Type B pancreatic cell (in vitro differentiated cells): ENCODE measurements at regions not wholly inside any gene's neighbourhood (a gene's known extent, or its start where the extent isn't known, plus 50 kb on each side); places are given as distances from the start of the nearest gene placed in this dataset.
A peak's percentile ranks its signal among the peaks of the same experiment; 100 is the strongest.

Experiments used
- DNase-seq: peaks from one replicate; pipeline ENCODE4 v3.0.0; 2021; ENCODE audit warnings: mixed read lengths; ENCODE audit not compliant: unreplicated experiment; ENCODE audit errors: extremely low spot score
- H3K27ac Mint-ChIP-seq: 2 replicates; pipeline ENCODE4 v1.8.0; 2021; ENCODE audit warnings: mild to moderate bottlenecking, mixed read lengths
- H3K27me3 Mint-ChIP-seq: 2 replicates; pipeline ENCODE4 v1.8.0; 2021; ENCODE audit warnings: mixed read lengths
- H3K36me3 Mint-ChIP-seq: 2 replicates; pipeline ENCODE4 v1.8.0; 2021; ENCODE audit warnings: mixed read lengths
- H3K4me1 Mint-ChIP-seq: one replicate; pipeline ENCODE4 v1.8.0; 2021; ENCODE audit warnings: mixed read lengths; ENCODE audit not compliant: unreplicated experiment
- H3K4me3 Mint-ChIP-seq: 2 replicates; pipeline ENCODE4 v1.8.0; 2021; ENCODE audit warnings: mild to moderate bottlenecking, mixed read lengths
- H3K9me3 Mint-ChIP-seq: 2 replicates; pipeline ENCODE4 v1.8.0; 2021; ENCODE audit warnings: mixed read lengths
- CTCF ChIP-seq: fragments of 200-600 bp; sonication (generic); conservative IDR thresholded peaks from 2 replicates; pipeline ENCODE4 v1.5.0; 2021; ENCODE audit warnings: antibody characterized with exemption, mild to moderate bottlenecking

- H3K4me3 Mint-ChIP-seq: no peak overlapping the region
- H3K9me3 Mint-ChIP-seq: peaks cover 13% of the 10 kb centered on the region
- no peaks in the 10 kb centered on the region for H3K4me1 Mint-ChIP-seq
- H3K27ac Mint-ChIP-seq: no peak overlapping the region
- no peak for TF ChIP-seq CTCF
- peak; percentile 55 for DNase-seq
- H3K27me3 Mint-ChIP-seq: peaks cover 3% of the 10 kb centered on the region
- no peaks in the 10 kb centered on the region for H3K36me3 Mint-ChIP-seq
Observed at GRCh38 chr22:48939441-48940265, 888.0 kb downstream of the BRD1 start.

- Mint-ChIP-seq H3K27me3 (peaks cover 3% of the 10 kb centered on the region), H3K9me3 (peaks cover 17% of the 10 kb centered on the region), H3K4me1 (no peaks in the 10 kb centered on the region), H3K27ac (no peak overlapping the region), H3K36me3 (no peaks in the 10 kb centered on the region), H3K4me3 (no peak overlapping the region)
- TF ChIP-seq CTCF: no peak
- peak; percentile 36 for DNase-seq
Observed at GRCh38 chr22:48938741-48939140, 888.9 kb downstream of the BRD1 start.

- TF ChIP-seq CTCF: no peak
- DNase-seq: peak; percentile 40
- H3K27me3 Mint-ChIP-seq: no peaks in the 10 kb centered on the region
- no peaks in the 10 kb centered on the region for H3K36me3 Mint-ChIP-seq
- H3K4me3 Mint-ChIP-seq: no peak overlapping the region
- no peaks in the 10 kb centered on the region for H3K4me1 Mint-ChIP-seq
- H3K27ac Mint-ChIP-seq: no peak overlapping the region
- H3K9me3 Mint-ChIP-seq: peaks cover 17% of the 10 kb centered on the region
Observed at GRCh38 chr22:48937032-48937639, 890.5 kb downstream of the BRD1 start.

GRCh38 chr22:48936391-48936790 lies 891.3 kb downstream of the BRD1 start:
- Mint-ChIP-seq H3K27me3 (no peaks in the 10 kb centered on the region), H3K27ac (no peak overlapping the region), H3K4me3 (no peak overlapping the region), H3K4me1 (no peaks in the 10 kb centered on the region), H3K9me3 (peaks cover 17% of the 10 kb centered on the region), H3K36me3 (no peaks in the 10 kb centered on the region)
- peak; percentile 50 for DNase-seq
- TF ChIP-seq CTCF: no peak

GRCh38 chr22:48934446-48934845 lies 893.2 kb downstream of the BRD1 start:
- no peak for DNase-seq
- H3K36me3 Mint-ChIP-seq: no peaks in the 10 kb centered on the region
- peaks cover 7% of the 10 kb centered on the region for H3K27me3 Mint-ChIP-seq
- no peak overlapping the region for H3K27ac Mint-ChIP-seq
- no peak overlapping the region for H3K4me3 Mint-ChIP-seq
- no peak for TF ChIP-seq CTCF
- H3K9me3 Mint-ChIP-seq: peaks cover 17% of the 10 kb centered on the region
- no peaks in the 10 kb centered on the region for H3K4me1 Mint-ChIP-seq
